HG02938 (cell line): ENCODE measurements at regions not wholly inside any gene's neighbourhood (a gene's known extent, or its start where the extent isn't known, plus 50 kb on each side); places are given as distances from the start of the nearest gene placed in this dataset.

Experiments used
- ATAC-seq: cut with Tn5 transposase; IDR thresholded peaks from one replicate; pipeline ENCODE4 v1.9.1; 2021; ENCODE audit warnings: mild to moderate bottlenecking, moderate library complexity; ENCODE audit not compliant: unreplicated experiment

DNA sequence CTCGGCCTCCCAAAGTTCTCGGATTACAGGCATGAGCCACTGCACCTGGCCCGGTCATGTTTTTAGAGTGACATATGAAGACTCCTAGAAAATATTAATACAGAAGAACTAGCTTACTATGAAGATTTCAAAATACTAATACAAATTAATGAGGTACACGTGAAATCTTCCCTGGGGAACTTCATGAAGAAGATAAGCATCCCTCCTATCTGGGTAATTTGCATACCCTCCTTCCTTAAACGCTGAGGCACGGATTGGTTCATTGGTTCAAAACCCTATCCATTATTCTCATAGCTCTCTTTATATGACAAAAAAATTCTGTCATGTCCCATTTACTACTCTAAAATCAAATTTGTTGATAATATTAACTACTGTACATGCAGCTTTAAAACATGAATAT is 224.8 kb upstream of the KLF14 start:
- no peak for ATAC-seq

- ATAC-seq = no peak
These were observed 225.8 kb upstream of the KLF14 start for GRCh38 chr7:130959743-130960207.

DNA sequence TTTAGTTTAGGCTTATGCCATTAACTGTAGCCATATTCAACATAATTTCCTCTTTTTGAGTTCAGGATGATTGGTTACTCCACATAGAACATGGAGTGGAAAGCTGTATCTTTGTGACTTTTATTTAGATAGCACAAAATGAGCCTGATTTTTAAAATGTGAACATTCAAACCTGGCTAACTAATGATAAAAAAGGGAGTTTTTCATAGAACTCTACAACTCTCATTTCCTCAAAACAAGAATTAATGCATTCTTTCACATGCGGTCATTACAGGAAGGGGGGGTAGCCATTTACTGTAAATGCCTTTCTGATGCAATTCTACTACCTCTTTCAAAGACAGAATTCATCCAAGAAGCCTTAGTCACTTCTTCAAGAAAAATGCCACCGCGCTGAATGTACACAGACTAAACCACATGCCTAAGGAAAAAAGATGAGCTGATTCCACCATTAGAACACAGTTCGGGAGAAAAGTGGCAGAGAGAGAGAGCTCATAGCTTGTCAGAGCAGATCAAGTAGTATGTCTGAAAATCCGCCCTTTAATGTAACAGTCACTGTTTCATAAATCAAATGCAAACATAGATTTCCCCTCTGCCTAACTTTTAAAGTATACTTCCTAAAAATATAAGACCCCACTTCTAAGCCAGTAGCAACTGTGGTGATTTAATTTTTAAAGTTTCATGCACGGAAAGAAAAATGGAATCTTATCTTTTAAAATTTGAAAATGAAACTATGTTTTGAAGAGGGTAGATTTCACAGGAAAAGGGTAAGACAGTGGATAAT is 226.4 kb upstream of the KLF14 start:
- peak; percentile 32 for ATAC-seq

DNA sequence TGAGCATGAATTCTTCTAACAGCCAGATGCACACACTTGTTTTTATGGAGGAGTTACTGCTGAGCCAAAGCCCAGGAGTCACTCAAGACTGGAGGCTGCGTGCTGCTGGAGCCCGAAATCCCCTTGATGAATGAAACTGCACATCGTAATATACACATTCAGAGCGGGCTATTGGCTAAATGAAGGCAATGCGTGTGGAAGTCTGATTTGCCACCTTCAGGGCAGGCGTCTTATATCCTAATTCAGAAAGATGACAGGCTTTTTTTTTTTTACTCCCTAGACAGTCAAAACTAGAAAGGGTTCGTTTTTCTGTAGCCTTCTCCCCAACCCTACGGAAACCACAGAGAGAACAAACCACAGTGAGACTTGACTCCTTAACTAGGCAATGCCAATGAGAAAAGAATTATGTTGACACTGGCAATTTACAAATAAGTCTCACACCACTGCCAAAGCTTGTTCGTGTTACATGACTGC is 227.2 kb upstream of the KLF14 start:
- ATAC-seq = peak; percentile 67

DNA sequence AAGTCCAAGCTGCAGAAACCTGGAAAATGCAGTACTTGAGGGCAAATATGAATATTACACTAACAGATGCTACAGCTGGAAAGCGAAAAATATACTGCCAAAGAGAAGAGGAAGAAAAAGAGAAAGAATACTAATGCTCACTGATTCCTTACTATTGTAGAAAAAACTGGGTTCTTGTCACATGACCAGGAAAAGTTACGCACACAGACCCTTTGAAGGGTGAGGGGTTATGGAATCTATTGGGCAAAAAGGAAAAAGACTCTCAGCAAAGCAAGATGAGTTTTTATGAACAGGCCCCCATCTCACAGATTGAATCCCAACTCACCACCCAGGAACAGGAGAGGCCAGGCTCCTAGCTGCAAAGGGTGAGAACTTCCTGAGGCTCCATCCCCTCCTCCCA is 228.1 kb upstream of the KLF14 start:
- no peak for ATAC-seq

DNA sequence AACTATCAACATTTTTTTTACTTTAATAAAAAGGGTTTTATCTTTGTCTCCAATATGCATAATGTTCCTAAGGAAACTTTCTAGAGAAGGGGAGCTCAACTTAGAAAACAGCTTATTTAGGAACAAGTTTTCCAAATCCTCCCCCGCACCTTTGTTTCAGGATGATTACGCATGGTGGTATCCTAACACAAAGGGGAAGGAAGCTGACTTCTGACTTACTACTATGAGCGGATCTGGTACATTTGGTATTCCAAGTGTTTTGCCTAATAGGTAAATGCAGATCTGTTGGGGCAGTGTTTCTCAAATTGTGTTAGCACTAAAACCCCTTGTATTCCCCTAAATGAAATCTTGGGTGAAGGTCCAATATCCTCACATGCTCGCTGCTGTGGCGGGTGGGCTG is 229.3 kb upstream of the KLF14 start:
- no peak for ATAC-seq

- no peak for ATAC-seq
These were observed 231.5 kb upstream of the KLF14 start for GRCh38 chr7:130965515-130965914.

DNA sequence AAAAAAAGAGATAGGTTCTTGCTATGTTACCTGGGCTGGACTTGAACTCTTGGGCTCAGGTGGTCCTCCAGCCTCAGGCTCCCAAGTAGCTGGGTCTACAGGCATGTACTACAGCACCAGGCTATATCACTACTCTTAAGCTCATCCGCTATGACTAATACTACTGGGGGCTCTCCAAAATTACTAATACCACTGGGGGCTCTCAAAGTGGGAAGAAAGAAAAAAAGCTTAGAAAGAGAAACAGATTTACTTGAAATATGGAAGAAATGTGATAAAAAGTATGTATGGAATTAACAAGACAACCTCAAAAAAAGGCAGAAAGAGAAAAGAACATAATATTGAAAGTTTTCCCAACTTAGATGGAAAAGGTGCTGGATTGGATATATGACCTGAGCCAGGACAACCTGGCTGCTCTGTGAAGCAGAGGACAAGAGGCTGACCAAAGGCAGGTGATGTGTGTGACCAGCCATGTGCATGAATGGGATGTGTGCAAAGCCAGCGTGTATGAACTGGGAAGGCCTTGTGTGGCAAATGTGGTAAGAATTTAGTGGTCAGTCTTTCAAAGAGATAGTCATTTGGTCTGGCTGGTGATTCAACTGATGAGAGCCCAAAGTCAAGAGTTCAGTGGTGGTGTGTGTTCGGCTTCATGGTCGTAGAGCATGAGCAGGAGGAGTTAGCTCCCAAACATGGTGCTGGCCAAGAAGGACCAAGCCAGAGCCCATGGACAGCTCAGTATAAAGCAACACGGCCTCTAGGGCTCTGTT is 232.4 kb upstream of the KLF14 start:
- no peak for ATAC-seq

DNA sequence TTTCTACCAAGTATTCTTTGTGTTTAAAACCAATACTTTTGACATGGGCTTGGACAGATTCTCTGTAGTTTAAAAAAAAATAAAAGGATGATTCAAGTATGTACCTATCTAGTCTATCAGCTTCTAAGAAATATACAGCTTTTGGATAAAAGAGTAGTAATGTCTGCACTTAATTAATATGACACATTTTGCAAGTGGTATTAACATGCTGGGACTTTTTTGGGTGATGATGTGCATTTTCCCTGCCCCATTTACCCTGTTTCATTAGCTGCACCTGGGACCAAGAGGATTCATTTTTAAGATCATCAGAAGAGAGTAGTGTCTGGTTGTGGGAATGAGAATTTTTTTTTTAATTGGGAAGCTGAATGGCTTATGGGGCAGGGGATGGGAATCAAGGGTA is 236.2 kb upstream of the KLF14 start:
- ATAC-seq = no peak

DNA sequence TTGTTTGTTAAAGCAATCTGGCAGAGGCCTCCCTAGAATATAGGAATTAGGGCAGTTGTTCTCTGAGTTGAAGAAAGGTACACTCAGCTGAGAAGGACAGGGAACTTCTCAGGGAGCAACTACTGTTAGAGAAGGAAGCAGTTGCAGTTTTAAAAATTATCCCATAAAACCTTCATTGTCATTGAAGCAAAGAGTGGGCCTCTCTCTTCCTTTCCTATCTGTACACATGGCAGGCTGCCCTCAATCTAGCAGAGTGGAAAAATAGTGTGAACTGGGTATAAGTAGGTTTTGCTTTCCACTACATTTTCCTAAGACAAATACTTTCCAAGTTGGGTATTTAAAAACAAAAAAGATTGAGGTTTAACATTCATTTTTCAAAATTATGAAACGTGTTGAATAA is 236.7 kb upstream of the KLF14 start:
- no peak for ATAC-seq

DNA sequence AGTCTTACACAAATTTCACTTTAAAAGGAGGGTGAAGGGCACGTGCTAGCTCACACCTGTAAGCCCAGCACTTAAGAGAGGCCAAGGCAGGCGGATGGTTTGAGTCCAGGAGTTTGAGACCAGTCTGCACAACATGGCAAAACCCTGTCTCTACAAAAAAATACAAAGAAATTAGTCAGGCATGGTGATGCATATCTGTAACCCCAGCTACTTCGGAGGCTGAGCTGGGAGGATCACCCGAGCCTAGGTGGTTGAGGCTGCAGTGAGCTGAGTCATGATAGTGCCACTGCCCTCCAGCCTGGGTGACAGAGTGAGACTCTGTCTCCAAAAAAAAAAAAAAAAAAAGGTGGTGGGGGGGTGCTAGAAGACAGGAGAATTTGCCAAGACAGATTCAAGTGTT is 237.3 kb upstream of the KLF14 start:
- ATAC-seq = no peak

DNA sequence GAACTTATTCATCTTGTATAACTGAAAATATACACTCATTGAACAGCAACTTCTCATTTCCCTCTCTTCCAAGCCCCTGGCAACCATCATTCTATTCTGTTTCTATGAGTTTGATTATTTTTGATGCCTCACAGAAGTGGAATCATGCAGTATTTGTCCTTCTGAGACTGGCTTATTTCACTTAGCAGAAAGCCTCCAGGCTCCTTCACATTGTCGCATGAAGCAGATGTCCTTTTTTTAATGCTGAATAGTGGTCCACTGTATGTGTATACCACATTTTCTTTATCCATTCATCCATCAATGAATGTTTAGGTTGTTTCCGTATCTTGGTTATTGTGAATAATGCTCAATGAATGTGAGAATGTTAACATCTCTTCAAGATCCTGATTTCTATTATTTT is 238.2 kb upstream of the KLF14 start:
- no peak for ATAC-seq

DNA sequence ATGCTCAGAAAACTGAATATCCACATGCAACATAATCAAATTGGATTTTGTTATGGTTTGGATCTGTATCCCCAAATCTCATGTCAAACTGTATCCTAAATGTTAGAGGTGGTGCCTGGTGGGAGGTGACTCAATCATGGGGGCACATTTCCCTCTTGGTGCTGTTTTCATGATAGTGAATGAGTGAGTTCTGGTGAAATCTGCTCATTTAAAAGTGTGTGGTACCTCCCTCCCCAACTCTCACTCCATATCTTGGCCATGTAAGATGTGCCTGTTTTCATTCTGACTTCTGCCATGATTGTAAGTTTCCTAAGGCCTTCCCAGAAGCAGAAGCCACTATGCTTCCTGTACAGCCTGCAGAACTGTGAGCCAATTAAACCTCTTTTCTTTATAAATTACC is 239.6 kb upstream of the KLF14 start:
- ATAC-seq = no peak

GRCh38 chr7:130974169-130974568 is 240.2 kb upstream of the KLF14 start:
- no peak for ATAC-seq

- ATAC-seq = no peak
These were observed 240.8 kb upstream of the KLF14 start for GRCh38 chr7:130974794-130975193.

DNA sequence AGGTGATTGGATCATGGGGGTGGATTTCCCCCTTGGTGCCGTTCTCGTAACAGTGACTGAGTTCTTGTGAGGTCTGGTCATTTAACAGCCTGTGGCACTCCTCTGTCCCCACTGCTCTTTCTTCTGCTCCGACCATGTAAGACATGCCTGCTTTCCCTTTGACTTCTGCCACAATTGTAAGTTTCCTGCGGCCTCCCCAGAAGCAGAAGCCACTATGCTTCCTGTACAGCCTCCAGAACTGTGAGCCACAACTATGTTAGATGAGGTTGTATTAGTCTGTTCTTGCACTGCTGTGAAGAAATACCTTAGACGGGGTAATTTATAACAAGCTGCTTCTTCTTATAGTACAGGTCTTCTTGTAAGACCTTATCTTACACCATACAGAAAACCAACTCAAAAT is 241.7 kb upstream of the KLF14 start:
- no peak for ATAC-seq

DNA sequence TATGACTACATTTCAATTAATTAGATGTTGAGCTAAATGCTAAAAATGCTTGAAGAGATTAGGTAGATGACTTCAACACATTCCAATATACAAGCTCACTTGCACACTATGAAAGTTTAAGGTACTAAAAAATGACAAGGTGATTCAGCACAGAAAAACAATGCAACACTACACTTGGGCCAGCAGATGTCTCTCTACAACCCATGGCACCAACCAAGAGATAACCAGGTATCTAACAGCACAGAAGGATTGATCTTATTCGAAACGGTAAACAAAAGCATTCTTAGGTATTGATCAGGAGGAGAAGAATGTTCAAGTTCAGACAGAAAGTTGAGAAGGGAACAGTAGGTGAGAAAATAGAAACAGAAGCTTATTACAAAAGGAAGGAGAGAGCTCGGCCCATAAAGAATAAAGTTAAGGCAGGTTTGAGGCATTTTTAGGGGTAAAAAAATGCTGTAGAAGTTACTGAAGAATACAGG is 248.2 kb upstream of the KLF14 start:
- no peak for ATAC-seq

DNA sequence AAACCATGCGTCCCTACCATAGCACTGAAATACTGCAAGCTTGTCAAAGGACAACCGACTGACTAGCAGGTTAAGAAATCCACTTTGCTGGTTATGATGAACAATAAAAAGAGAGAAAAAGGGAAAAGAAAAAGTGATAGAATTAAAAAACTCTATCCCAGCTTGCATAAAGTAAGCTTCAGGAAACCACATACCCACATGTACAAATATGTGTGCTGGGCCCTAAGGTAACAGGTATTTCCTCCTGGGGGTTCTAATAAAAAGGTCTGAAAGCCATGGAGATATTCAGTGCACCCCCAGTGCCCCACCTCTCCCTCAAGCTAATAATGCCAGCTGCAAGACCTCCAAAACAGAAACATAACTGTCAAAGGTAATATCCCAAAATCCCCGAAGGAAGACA is 248.6 kb upstream of the KLF14 start:
- ATAC-seq = no peak

DNA sequence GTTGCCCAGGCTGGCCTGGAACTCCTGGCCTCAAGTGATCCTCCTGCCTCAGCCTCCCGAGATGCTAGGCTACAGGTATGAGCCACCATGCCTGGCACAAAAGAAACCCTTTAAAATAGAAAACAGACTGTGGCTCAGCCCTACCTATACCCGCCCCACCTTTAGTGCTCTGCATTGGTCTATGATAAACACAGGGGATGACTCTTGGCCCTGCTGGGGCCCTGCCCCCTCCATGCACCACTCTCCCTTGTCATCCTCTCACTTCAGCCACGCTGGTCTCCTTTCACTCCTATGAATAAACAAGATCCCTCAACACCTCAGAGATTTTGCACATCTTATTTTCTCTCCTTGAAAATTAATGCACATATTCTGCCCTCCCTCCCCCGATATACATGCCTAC is 251.4 kb upstream of the KLF14 start:
- ATAC-seq = no peak

- no peak for ATAC-seq
These were observed 252.3 kb upstream of the KLF14 start for GRCh38 chr7:130986261-130986690.

- no peak for ATAC-seq
These were observed 253.1 kb upstream of the KLF14 start for GRCh38 chr7:130987092-130987491.

GRCh38 chr7:130988443-130988842 is 254.4 kb upstream of the KLF14 start:
- no peak for ATAC-seq
